T-helper 17 cell (primary cell): ENCODE measurements at regions not wholly inside any gene's neighbourhood (a gene's known extent, or its start where the extent isn't known, plus 50 kb on each side); places are given as distances from the start of the nearest gene placed in this dataset.
A peak's percentile ranks its signal among the peaks of the same experiment; 100 is the strongest.

Experiments used
- ATAC-seq: fragments of 150-1000 bp; cut with Tn5 transposase; 2 replicates; pipeline ENCODE4 v1.10.0; 2021; ENCODE audit warnings: mild to moderate bottlenecking, moderate library complexity
- DNase-seq, 3 donors: peaks; one replicate each; pipeline versions ENCODE4 v3.0.0 to v3.0.0-alpha.2; 2020 to 2021
- H3K9me3 ChIP-seq: one replicate; pipeline ENCODE4 v1.7.0; 2013; ENCODE audit warnings: low read length, mild to moderate bottlenecking; ENCODE audit not compliant: control insufficient read depth, poor library complexity, severe bottlenecking
- H3K27ac Mint-ChIP-seq: one replicate; pipeline ENCODE4 v1.8.0; 2022; ENCODE audit warnings: mild to moderate bottlenecking, moderate library complexity, mixed read lengths
- H3K27me3 Mint-ChIP-seq: one replicate; pipeline ENCODE4 v1.8.0; 2022; ENCODE audit warnings: mixed read lengths
- H3K36me3 Mint-ChIP-seq: one replicate; pipeline ENCODE4 v1.8.0; 2022; ENCODE audit warnings: low read depth, mixed read lengths
- H3K4me1 Mint-ChIP-seq: one replicate; pipeline ENCODE4 v1.8.0; 2022; ENCODE audit warnings: mild to moderate bottlenecking, mixed read lengths
- H3K4me3 Mint-ChIP-seq: one replicate; pipeline ENCODE4 v1.8.0; 2022; ENCODE audit warnings: mild to moderate bottlenecking, moderate library complexity, mixed read lengths

DNA sequence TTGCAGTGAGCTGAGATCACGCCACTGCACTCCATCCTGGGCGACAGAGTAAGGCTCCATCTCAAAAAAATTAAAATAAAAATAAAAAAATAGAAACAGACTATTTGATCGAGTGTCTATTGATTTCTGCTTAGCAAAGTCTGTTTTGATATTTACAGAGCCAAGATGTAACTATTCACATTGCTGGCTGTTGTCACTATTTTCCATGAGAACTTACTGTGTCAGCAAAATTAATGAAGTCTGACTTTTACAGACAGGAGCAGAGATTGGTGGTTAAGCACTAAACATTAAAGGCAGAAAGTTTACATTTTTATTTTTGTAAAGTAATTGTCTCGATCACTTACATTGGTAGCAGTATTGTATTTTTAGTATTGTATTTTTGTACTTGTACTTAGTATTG, 85.0 kb upstream of the CCDC28A start:
- no peak for ATAC-seq
- H3K4me3 Mint-ChIP-seq, result no peak overlapping the region
- peaks cover 8% of the 10 kb centered on the region for H3K4me1 Mint-ChIP-seq
- no peaks in the 10 kb centered on the region for H3K9me3 ChIP-seq
- H3K36me3 Mint-ChIP-seq, result no peaks in the 10 kb centered on the region
- H3K27ac Mint-ChIP-seq, result no peak overlapping the region
- peaks cover 9% of the 10 kb centered on the region for H3K27me3 Mint-ChIP-seq
- no peak for DNase-seq

DNA sequence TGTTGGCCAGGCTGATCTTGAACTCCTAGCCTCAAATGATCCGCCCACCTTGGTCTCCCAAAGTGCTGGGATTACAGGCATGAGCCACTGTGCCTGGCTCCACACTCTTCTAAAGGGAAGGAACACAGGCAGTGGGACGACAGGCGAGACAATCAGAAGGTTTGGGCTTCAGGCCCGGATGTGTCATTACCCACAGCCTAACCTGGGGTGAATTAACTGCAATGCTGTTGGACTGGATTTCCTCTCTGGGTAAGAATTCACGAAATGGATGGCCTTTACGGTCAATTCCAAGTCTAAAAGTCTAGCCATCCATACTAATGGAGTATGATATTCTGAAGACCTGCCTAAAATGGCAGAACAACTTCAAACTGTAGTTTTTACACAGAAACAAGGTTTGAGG, 83.7 kb upstream of the CCDC28A start:
- no peak overlapping the region for H3K27ac Mint-ChIP-seq
- H3K36me3 Mint-ChIP-seq, result no peaks in the 10 kb centered on the region
- no peak for ATAC-seq
- DNase-seq, result no peak
- no peak overlapping the region for H3K4me3 Mint-ChIP-seq
- H3K4me1 Mint-ChIP-seq, result peaks cover 9% of the 10 kb centered on the region
- H3K9me3 ChIP-seq, result no peaks in the 10 kb centered on the region
- peaks cover 9% of the 10 kb centered on the region for H3K27me3 Mint-ChIP-seq

DNA sequence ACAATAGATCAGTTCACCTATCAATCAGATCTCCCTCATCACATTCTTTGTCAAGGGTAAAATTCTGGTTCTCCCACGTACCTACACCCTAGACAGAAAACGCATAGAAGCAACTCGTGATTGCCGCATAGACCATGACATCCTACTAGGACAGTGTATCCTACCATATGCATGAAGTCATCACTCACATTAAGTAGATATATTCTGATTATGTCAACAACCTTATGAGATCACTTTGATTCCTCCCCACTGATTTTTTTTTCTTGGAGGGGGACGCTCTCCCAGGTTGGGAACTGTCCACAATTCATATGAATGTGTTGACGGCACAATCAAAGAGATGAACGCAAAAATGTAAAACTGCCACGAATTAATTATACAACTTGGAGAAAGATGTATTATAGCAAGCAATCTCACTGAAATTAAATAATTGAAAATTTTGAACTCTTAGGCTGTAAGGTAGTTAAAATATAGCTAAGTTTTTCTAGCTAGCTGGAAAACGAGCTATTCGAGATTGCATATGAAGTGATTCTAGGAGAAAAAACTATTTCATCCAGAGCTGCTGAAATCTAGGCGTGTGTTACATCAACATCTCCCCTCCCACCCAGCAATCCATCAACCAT, 82.5 kb upstream of the CCDC28A start:
- no peak for DNase-seq
- H3K27me3 Mint-ChIP-seq, result peaks cover 9% of the 10 kb centered on the region
- peaks cover 9% of the 10 kb centered on the region for H3K4me1 Mint-ChIP-seq
- H3K4me3 Mint-ChIP-seq, result peak overlapping the region; percentile 91
- no peak for ATAC-seq
- H3K9me3 ChIP-seq, result no peaks in the 10 kb centered on the region
- H3K36me3 Mint-ChIP-seq, result no peaks in the 10 kb centered on the region
- H3K27ac Mint-ChIP-seq, result no peak overlapping the region

DNA sequence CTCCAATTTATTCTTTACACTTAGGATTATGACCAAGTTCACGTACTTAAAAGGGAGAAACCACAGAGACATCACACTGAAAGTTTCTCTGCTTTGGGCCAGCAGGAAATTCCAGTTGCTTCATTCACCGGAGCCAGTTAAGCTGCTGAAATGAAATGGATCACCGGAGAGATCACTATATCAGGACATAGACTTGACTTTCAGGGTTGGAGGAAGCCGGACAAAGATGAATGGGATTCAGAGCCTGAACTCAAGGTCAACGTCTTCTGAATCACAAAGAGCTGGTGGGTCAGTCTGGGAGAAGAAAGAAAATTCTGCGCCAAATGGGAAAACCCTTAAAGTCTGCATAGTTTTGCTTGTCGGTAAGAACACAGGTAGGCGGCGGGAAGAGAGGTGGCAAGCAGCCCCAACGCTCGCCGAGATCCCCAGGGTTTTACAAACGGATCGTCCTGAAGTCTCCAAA, 81.9 kb upstream of the CCDC28A start:
- ATAC-seq (peak; percentile 11), DNase-seq (no peak)
- H3K4me1 Mint-ChIP-seq, result peaks cover 9% of the 10 kb centered on the region
- H3K4me3 Mint-ChIP-seq, result peak overlapping the region; percentile 91
- peaks cover 11% of the 10 kb centered on the region for H3K27me3 Mint-ChIP-seq
- H3K27ac Mint-ChIP-seq, result no peak overlapping the region
- H3K36me3 Mint-ChIP-seq, result no peaks in the 10 kb centered on the region
- no peaks in the 10 kb centered on the region for H3K9me3 ChIP-seq

DNA sequence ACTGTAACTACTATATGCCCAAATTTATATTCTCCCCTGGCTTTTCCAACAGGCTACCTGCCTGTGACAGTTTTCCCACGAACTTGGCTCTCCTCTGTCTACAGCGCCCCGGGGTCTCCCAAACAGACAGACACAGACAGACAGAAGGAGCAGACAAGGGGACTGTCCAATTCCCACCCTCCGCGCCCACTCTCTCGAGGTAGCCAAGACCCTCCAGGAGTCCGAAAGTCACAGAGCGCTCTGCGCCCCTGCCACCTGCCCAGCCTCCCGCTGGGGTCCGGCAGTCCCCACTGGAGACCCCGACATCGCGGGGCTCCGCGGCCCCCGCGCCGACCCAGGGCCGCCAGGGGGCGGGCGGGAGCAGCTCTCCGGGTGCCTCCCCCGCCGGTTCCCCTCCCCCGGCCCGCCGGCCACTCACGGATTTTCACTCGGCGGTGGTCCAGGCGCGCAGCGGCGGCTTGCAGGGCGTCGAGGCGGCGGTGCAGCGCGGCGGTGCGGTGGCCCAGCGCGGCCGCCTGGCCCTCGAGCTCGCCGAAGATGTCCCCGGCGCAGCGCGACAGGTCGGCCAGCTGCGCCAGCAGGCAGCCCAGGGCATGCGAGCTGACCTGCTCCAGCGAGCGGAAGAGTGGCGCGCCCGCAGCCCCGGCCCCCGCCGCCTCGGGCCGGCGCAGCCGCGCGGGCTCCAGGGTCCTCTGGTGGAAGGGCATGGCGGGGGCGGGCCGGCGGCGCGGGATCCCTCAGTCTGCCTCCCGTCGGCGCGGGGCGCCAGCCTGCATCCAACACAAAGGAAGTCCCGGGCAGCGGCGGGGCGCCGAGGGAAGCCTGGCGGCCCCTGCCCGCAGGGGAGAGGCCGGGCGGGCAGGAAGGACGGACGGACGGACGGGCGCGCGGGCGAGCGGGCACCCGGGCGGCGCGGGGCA, 81.3 kb upstream of the CCDC28A start:
- H3K9me3 ChIP-seq, result no peaks in the 10 kb centered on the region
- Mint-ChIP-seq H3K4me1 (peaks cover 9% of the 10 kb centered on the region), H3K36me3 (no peaks in the 10 kb centered on the region), H3K27ac (no peak overlapping the region), H3K27me3 (peaks cover 18% of the 10 kb centered on the region), H3K4me3 (peak overlapping the region; percentile 91)
- DNase-seq, result peak; percentile 19 to 44 (median 44)
- ATAC-seq, result peak; percentile 66

DNA sequence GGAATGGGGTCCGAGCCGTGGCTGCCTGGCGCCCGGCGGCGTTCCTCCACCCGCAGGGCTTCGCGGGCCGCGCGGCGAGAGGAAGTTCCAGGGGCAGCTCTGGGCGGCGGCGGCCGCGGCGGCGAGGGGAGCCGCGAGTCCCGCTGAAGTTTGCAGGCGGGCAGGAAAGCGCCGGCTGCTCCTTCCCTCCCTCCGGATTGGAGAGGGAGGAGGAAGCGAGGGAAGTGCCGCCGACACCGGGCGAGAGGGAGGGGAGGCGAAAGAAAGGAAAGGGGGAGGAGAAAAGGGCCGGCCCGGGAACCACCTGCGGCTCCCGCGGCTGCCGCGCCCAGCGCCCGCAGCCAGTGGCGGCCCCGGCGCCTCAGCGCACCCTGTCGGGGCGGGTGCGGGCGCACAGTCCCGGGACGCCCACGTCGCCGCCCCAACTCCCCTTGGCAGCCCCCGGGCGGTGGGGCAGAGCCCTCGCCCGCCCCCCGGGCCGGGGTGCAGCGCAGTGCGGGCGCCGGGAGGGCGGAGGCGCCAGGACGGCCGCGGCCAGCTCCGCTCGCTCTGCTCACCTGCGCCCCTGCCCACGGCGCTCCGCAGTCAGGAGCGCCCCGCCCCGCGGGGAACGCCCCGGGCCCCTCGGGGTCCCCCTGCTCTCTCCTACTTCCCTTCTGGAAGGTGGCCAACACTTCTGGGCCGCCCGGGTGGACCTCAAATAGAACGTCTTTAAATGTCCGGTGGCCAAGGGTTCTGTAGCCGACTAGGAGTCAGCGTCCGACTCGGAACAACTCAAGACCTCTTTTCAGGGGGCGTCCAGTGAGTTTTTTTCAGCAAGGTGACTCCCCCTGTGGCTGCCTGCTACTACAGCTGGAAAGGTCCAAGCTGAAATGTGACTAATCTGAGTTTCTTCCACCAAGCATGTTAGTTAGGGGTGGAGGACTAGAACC, 80.3 kb upstream of the CCDC28A start:
- Mint-ChIP-seq H3K27ac (no peak overlapping the region), H3K36me3 (peaks cover 2% of the 10 kb centered on the region)
- DNase-seq, result peak; percentile 18 to 35 (median 21)

DNA sequence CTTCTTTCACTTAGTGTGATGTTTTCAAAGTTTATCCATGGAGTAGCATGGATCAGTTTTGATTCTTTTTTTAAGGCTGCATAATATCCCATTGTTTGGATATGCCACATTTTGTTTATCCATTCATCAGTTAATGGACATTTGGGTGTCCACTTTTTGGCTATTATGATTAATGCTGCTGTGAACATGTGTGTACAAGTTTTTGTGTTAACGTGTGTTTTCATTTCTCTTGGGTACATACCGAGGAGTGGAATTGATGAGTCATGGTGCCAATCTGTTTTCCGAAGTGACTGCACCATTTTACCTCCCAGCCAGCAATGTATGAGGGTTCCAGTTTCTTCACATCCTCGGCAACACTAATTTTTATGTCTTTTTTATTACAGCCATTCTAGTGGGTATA, 78.4 kb upstream of the CCDC28A start:
- H3K4me1 Mint-ChIP-seq, result peaks cover 9% of the 10 kb centered on the region
- H3K27ac Mint-ChIP-seq, result no peak overlapping the region
- H3K4me3 Mint-ChIP-seq, result no peak overlapping the region

More for the DNA sequence above, 80.3 kb upstream of the CCDC28A start:
- peak; percentile 81 for ATAC-seq
- Mint-ChIP-seq H3K4me1 (peaks cover 9% of the 10 kb centered on the region), H3K4me3 (peak overlapping the region; percentile 88), H3K27me3 (peaks cover 19% of the 10 kb centered on the region)
- H3K9me3 ChIP-seq, result no peaks in the 10 kb centered on the region

DNA sequence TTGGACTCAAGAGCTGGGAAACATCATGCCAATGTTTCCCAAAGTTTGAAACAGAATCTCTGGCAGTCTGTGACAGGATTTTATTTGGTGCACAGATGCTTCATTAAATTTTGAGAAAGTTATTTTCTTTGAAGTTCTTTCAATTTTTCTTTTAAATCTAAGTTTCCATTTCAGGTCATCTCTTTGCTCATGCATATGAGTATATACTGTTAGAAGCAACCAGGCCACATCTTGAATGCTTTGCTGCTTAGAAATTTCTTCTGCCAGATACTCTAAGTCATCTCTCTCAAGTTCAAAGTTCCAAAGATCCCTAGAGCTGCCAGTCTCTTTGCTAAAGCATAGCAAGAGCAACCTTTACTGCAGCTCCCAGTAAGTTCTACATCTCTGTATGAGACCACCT, 59.1 kb upstream of the CCDC28A start:
- DNase-seq, result no peak
- ATAC-seq, result no peak
- H3K36me3 Mint-ChIP-seq, result peaks cover 2% of the 10 kb centered on the region
- H3K4me1 Mint-ChIP-seq, result no peaks in the 10 kb centered on the region
- H3K27me3 Mint-ChIP-seq, result peaks cover 38% of the 10 kb centered on the region
- H3K4me3 Mint-ChIP-seq, result no peak overlapping the region
- no peak overlapping the region for H3K27ac Mint-ChIP-seq
- H3K9me3 ChIP-seq, result no peaks in the 10 kb centered on the region

More for the DNA sequence above, 78.4 kb upstream of the CCDC28A start:
- H3K27me3 Mint-ChIP-seq, result peaks cover 19% of the 10 kb centered on the region
- peaks cover 2% of the 10 kb centered on the region for H3K36me3 Mint-ChIP-seq
- no peak for DNase-seq
- no peak for ATAC-seq
- no peaks in the 10 kb centered on the region for H3K9me3 ChIP-seq

DNA sequence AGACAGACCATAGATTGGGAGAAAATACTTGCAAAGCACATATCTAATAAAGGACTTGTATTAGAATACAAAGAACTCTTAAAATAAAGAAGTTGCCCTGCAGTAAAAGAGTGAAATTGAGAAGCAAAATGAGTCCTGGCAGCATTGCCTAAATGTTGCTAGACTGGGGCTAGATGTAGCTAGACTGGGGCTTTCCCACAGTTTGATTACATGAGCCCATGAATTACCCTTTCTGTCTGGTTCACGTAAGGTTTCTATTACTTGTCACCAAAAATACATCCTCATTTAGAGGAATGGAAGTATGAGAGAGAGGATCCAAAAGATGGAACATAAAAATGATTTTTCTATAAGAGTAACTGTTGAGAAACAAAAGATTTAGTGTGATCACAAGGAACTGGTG, 57.6 kb upstream of the CCDC28A start:
- H3K9me3 ChIP-seq, result no peaks in the 10 kb centered on the region
- Mint-ChIP-seq H3K4me1 (no peaks in the 10 kb centered on the region), H3K27me3 (peaks cover 31% of the 10 kb centered on the region), H3K4me3 (no peak overlapping the region), H3K27ac (no peak overlapping the region), H3K36me3 (peaks cover 2% of the 10 kb centered on the region)
- DNase-seq, result no peak
- ATAC-seq, result no peak

DNA sequence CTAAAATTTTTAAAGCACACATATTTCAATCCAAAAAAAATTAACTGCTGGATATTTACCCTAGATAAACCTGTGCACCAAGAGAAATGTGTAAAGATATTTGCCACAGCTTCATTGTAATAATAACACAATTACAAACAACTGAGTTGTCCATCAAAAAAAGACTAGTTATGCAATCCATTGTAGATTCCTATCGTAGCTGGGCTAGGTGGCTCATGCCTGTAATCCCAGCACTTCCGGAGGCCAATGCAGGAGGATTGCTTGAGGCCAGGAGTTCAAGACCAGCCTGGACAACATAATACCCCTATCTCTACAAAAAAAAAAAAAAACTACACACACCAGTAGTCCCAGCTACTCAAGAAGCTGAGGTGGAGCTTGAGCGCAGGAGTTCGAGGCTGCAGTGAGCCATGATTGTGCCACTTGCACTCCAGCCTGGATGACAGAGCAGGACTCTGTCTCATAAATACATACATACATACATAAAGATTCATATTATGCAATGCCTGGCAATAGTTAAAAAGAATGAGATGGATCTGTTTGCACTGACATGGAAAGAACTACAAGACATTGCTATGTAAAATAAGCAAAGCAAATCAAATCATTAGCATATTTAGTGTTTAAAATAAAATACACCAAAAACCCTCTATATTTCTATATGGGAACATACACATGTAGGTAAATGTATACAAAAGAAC, 56.5 kb upstream of the CCDC28A start:
- Mint-ChIP-seq H3K27ac (no peak overlapping the region), H3K36me3 (peaks cover under 1% of the 10 kb centered on the region), H3K4me3 (no peak overlapping the region), H3K4me1 (no peaks in the 10 kb centered on the region), H3K27me3 (peaks cover 27% of the 10 kb centered on the region)
- ATAC-seq, result no peak
- no peak for DNase-seq
- H3K9me3 ChIP-seq, result no peaks in the 10 kb centered on the region

DNA sequence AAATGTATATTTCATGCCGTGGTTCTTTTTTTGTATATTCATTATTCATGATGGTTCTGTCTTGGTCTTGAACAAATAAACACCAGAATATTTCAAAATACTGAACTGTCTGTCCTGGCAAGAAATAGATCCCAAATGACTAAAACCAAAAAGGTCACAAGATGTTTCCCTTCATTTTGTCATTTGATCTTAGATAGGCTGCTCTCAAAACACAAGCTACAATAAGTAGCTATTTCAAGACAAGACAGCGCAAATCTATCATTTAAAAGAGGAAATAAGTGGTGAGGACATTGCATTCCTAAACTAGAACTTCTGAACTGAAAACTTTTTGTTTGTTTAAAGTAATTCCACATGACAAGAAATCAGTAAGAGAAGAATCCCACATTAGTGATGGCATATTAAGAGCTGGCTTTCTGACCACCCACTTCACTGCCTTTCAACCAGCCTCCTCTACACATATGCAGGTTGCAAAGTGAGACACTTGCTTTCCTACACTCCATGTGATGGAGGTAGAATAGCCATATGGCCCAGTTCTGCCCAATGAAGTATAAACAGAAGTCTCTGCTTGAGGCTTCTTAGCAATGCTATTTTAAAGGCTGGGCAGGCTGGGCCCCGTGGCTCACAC, 54.4 kb upstream of the CCDC28A start:
- peaks cover 19% of the 10 kb centered on the region for H3K27me3 Mint-ChIP-seq
- DNase-seq (no peak), ATAC-seq (no peak)
- no peak overlapping the region for H3K27ac Mint-ChIP-seq
- H3K9me3 ChIP-seq, result no peaks in the 10 kb centered on the region
- peaks cover 5% of the 10 kb centered on the region for H3K4me1 Mint-ChIP-seq
- no peaks in the 10 kb centered on the region for H3K36me3 Mint-ChIP-seq
- no peak overlapping the region for H3K4me3 Mint-ChIP-seq

DNA sequence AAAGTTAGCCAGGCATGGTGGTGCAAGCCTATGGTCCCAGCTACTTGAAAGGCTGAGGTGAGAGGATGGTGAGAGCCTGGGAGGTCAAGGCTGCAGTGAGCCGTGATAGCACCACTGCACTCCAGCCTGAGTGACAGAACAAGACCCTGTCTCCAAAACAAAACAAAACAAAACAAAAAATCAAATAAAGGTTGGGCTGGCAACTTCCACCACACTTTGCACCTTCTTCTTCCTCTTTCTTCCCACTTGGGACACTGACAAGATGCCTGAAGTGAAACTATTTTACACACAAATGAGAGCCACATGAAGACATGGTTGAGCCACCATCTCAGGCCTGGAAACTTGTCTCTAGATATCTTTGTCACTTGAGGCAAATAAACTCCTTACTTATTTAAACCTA, 53.8 kb upstream of the CCDC28A start:
- H3K9me3 ChIP-seq, result no peaks in the 10 kb centered on the region
- peaks cover 5% of the 10 kb centered on the region for H3K4me1 Mint-ChIP-seq
- peaks cover 19% of the 10 kb centered on the region for H3K27me3 Mint-ChIP-seq
- ATAC-seq (no peak), DNase-seq (no peak)
- no peak overlapping the region for H3K4me3 Mint-ChIP-seq
- no peak overlapping the region for H3K27ac Mint-ChIP-seq
- no peaks in the 10 kb centered on the region for H3K36me3 Mint-ChIP-seq
